ENCODE measurements at regions not wholly inside any gene's neighbourhood (a gene's known extent, or its start where the extent isn't known, plus 50 kb on each side); places are given as distances from the start of the nearest gene placed in this dataset.

- H3F3A ChIP-seq (ENCODE audit: insufficient read depth, low read length): no peaks in the 10 kb centered on the region
- no peak overlapping the region for H3K4me3 ChIP-seq (ENCODE audit: low read depth, low read length, poor library complexity, severe bottlenecking)
- no peak overlapping the region for H3K4me2 ChIP-seq (ENCODE audit: low read length)
- H3K9me3 ChIP-seq (ENCODE audit: low read length): no peaks in the 10 kb centered on the region
- no peaks in the 10 kb centered on the region for H3K36me3 ChIP-seq (ENCODE audit: insufficient read depth, low read length)
- H3K9me2 ChIP-seq (ENCODE audit: low read depth, low read length): no peaks in the 10 kb centered on the region
- no peaks in the 10 kb centered on the region for H3K27me3 ChIP-seq (ENCODE audit: insufficient read depth, low read length)
- no peaks in the 10 kb centered on the region for H4K20me1 ChIP-seq (ENCODE audit: insufficient read depth, low read length)
- no peaks in the 10 kb centered on the region for H3K4me1 ChIP-seq (ENCODE audit: insufficient read depth, low read length, severe bottlenecking)
- H3K9ac ChIP-seq (ENCODE audit: low read length): no peak overlapping the region
- no peak for TF ChIP-seq EZH2 (IDR thresholded peaks at IDR 0.05; ENCODE audit: borderline replicate concordance, low read length)
- no peak for TF ChIP-seq CTCF (IDR thresholded peaks at IDR 0.05; ENCODE audit: low read length)
- H3K79me2 ChIP-seq (ENCODE audit: insufficient read depth, low read length): no peaks in the 10 kb centered on the region
- H3K27ac ChIP-seq (ENCODE audit: low read depth, low read length, poor library complexity, severe bottlenecking): no peak overlapping the region
- no peak overlapping the region for H2AFZ ChIP-seq (ENCODE audit: low read length)
Observed at GRCh38 chr5:8879248-8879647, 666.6 kb downstream of the SEMA5A start.

GRCh38 chr5:8884029-8884428, 661.8 kb downstream of the SEMA5A start:
- no peaks in the 10 kb centered on the region for H3K9me3 ChIP-seq (ENCODE audit: low read length)
- TF ChIP-seq EZH2 (IDR thresholded peaks at IDR 0.05; ENCODE audit: borderline replicate concordance, low read length) (no peak), CTCF (IDR thresholded peaks at IDR 0.05; ENCODE audit: low read length) (no peak)

GRCh38 chr5:8892926-8893325, 652.9 kb downstream of the SEMA5A start:
- H3K27me3 ChIP-seq (ENCODE audit: insufficient read depth, low read length): no peaks in the 10 kb centered on the region
- H3K9me2 ChIP-seq (ENCODE audit: low read depth, low read length): no peaks in the 10 kb centered on the region
- no peaks in the 10 kb centered on the region for H3K79me2 ChIP-seq (ENCODE audit: insufficient read depth, low read length)
- no peaks in the 10 kb centered on the region for H3K4me1 ChIP-seq (ENCODE audit: insufficient read depth, low read length, severe bottlenecking)
- H3K9ac ChIP-seq (ENCODE audit: low read length): no peak overlapping the region
- no peak overlapping the region for H3K4me2 ChIP-seq (ENCODE audit: low read length)
- H2AFZ ChIP-seq (ENCODE audit: low read length): no peak overlapping the region
- no peak overlapping the region for H3K4me3 ChIP-seq (ENCODE audit: low read depth, low read length, poor library complexity, severe bottlenecking)
- no peaks in the 10 kb centered on the region for H3K9me3 ChIP-seq (ENCODE audit: low read length)
- no peaks in the 10 kb centered on the region for H3F3A ChIP-seq (ENCODE audit: insufficient read depth, low read length)
- no peak for TF ChIP-seq EZH2 (IDR thresholded peaks at IDR 0.05; ENCODE audit: borderline replicate concordance, low read length)
- TF ChIP-seq CTCF (IDR thresholded peaks at IDR 0.05; ENCODE audit: low read length): no peak
- H3K36me3 ChIP-seq (ENCODE audit: insufficient read depth, low read length): no peaks in the 10 kb centered on the region
- H3K27ac ChIP-seq (ENCODE audit: low read depth, low read length, poor library complexity, severe bottlenecking): no peak overlapping the region
- no peaks in the 10 kb centered on the region for H4K20me1 ChIP-seq (ENCODE audit: insufficient read depth, low read length)

More at GRCh38 chr5:8884029-8884428, 661.8 kb downstream of the SEMA5A start:
- Histone ChIP-seq H3K36me3 (ENCODE audit: insufficient read depth, low read length) (no peaks in the 10 kb centered on the region), H4K20me1 (ENCODE audit: insufficient read depth, low read length) (no peaks in the 10 kb centered on the region), H3K79me2 (ENCODE audit: insufficient read depth, low read length) (no peaks in the 10 kb centered on the region), H3K4me2 (ENCODE audit: low read length) (no peak overlapping the region), H3K4me3 (ENCODE audit: low read depth, low read length, poor library complexity, severe bottlenecking) (no peak overlapping the region), H3K9me2 (ENCODE audit: low read depth, low read length) (no peaks in the 10 kb centered on the region), H3K9ac (ENCODE audit: low read length) (no peak overlapping the region), H3K27me3 (ENCODE audit: insufficient read depth, low read length) (no peaks in the 10 kb centered on the region), H3F3A (ENCODE audit: insufficient read depth, low read length) (no peaks in the 10 kb centered on the region), H3K27ac (ENCODE audit: low read depth, low read length, poor library complexity, severe bottlenecking) (no peak overlapping the region), H3K4me1 (ENCODE audit: insufficient read depth, low read length, severe bottlenecking) (no peaks in the 10 kb centered on the region), H2AFZ (ENCODE audit: low read length) (no peak overlapping the region)

Data from OCI-LY1 (cell line).